CD14-positive monocyte (primary cell): ENCODE measurements at regions not wholly inside any gene's neighbourhood (a gene's known extent, or its start where the extent isn't known, plus 50 kb on each side); places are given as distances from the start of the nearest gene placed in this dataset.
A peak's percentile ranks its signal among the peaks of the same experiment; 100 is the strongest.

Source experiments
- DNase-seq, 3 donors: peaks; one replicate each; pipeline ENCODE4 v3.0.0-alpha.2; 2011 to 2022
- H2AFZ ChIP-seq: 2 replicates; pipeline ENCODE4 v1.6.0; 2012; ENCODE audit warnings: mild to moderate bottlenecking, low read depth, low read length, inconsistent platforms; ENCODE audit not compliant: insufficient read depth, poor library complexity, severe bottlenecking
- H3K27ac ChIP-seq, 2 donors: 1 replicate in 1 of 2; 2 replicates in 1 of 2; pipeline ENCODE4 v1.5.1; 2012 to 2013; ENCODE audit warnings: low read length in 2 of 2, control low read depth in 1 of 2, inconsistent platforms in 1 of 2, low read depth in 1 of 2, mild to moderate bottlenecking in 1 of 2
- H3K27me3 ChIP-seq, 2 donors: one replicate each; pipeline versions ENCODE4 v1.6.0 to v1.6.1; 2011 to 2013; ENCODE audit warnings: low read length in 2 of 2; ENCODE audit not compliant: control insufficient read depth in 2 of 2, insufficient read depth in 2 of 2
- H3K36me3 ChIP-seq, 2 donors: replicated peaks in 1 of 2; 1 replicate in 1 of 2; 2 replicates in 1 of 2; pipeline versions ENCODE4 v1.5.1 to v1.6.1; 2012 to 2013; ENCODE audit warnings: low read length in 2 of 2, control low read depth in 1 of 2, inconsistent platforms in 1 of 2, mild to moderate bottlenecking in 1 of 2; ENCODE audit not compliant: insufficient read depth in 2 of 2, control insufficient read depth in 1 of 2
- H3K4me1 ChIP-seq, 2 donors: 1 replicate in 1 of 2; 2 replicates in 1 of 2; pipeline versions ENCODE4 v1.5.1 to v1.6.1; 2012 to 2013; ENCODE audit warnings: low read length in 2 of 2, control low read depth in 1 of 2, inconsistent platforms in 1 of 2, mild to moderate bottlenecking in 1 of 2, moderate library complexity in 1 of 2; ENCODE audit not compliant: insufficient read depth in 2 of 2, control insufficient read depth in 1 of 2
- H3K4me2 ChIP-seq: replicated peaks from 2 replicates; pipeline ENCODE3; 2012; ENCODE audit warnings: low read length, moderate library complexity, mild to moderate bottlenecking; ENCODE audit not compliant: poor library complexity, severe bottlenecking; ENCODE audit errors: extremely low read depth
- H3K4me3 ChIP-seq, 3 experiments: fragments of 200-600 bp in 1 of 3; sonication (generic) in 1 of 3; replicated peaks in 1 of 3; 1 replicate in 2 of 3; 2 replicates in 1 of 3; pipeline ENCODE4 v1.5.1; 2011 to 2013; ENCODE audit warnings: low read length in 3 of 3, mild to moderate bottlenecking in 3 of 3, control low read depth in 2 of 3, low read depth in 2 of 3, inconsistent platforms in 1 of 3, moderate library complexity in 1 of 3
- H3K79me2 ChIP-seq: 2 replicates; pipeline ENCODE4 v1.6.0; 2012; ENCODE audit warnings: mild to moderate bottlenecking, control low read depth, inconsistent platforms, low read length, moderate library complexity; ENCODE audit not compliant: insufficient read depth
- H3K9ac ChIP-seq: 2 replicates; pipeline ENCODE4 v1.6.0; 2017; ENCODE audit warnings: low read length, mild to moderate bottlenecking; ENCODE audit not compliant: insufficient read depth, poor library complexity, severe bottlenecking
- H3K9me3 ChIP-seq, 2 donors: replicated peaks in 1 of 2; 1 replicate in 1 of 2; 2 replicates in 1 of 2; pipeline versions ENCODE4 v1.5.1 to v1.6.1; 2012 to 2013; ENCODE audit warnings: low read length in 2 of 2, control low read depth in 1 of 2; ENCODE audit not compliant: control insufficient read depth in 1 of 2, insufficient read depth in 1 of 2
- H4K20me1 ChIP-seq: 2 replicates; pipeline ENCODE4 v1.6.0; 2012; ENCODE audit warnings: mild to moderate bottlenecking, low read length, control low read depth, moderate library complexity; ENCODE audit not compliant: insufficient read depth
- H3K27ac Mint-ChIP-seq, 7 donors: one replicate each; pipeline ENCODE4 v1.8.0; 2020; ENCODE audit warnings: mild to moderate bottlenecking in 7 of 7, mixed read lengths in 7 of 7, moderate library complexity in 6 of 7, inconsistent platforms in 2 of 7
- H3K27me3 Mint-ChIP-seq, 3 donors: one replicate each; pipeline ENCODE4 v1.8.0; 2021 to 2022; ENCODE audit warnings: low read depth in 3 of 3, mild to moderate bottlenecking in 3 of 3, mixed read lengths in 3 of 3, moderate library complexity in 3 of 3, inconsistent platforms in 1 of 3
- H3K36me3 Mint-ChIP-seq, 2 donors: one replicate each; pipeline ENCODE4 v1.8.0; 2020; ENCODE audit warnings: mixed read lengths in 2 of 2, inconsistent platforms in 1 of 2, mild to moderate bottlenecking in 1 of 2
- H3K4me1 Mint-ChIP-seq: one replicate; pipeline ENCODE4 v1.8.0; 2020; ENCODE audit warnings: mild to moderate bottlenecking, mixed read lengths
- H3K4me3 Mint-ChIP-seq, 2 donors: one replicate each; pipeline ENCODE4 v1.8.0; 2020; ENCODE audit warnings: mild to moderate bottlenecking in 2 of 2, mixed read lengths in 2 of 2, moderate library complexity in 1 of 2
- H3K9me3 Mint-ChIP-seq, 7 donors: one replicate each; pipeline ENCODE4 v1.8.0; 2020 to 2022; ENCODE audit warnings: mixed read lengths in 7 of 7, mild to moderate bottlenecking in 6 of 7, moderate library complexity in 6 of 7, inconsistent platforms in 2 of 7
- CTCF ChIP-seq: fragments of 200-600 bp; IDR thresholded peaks from one replicate; pipeline ENCODE4 v1.8.0; 2022; ENCODE audit warnings: antibody characterized with exemption, mild to moderate bottlenecking
- WGBS: methylation state at CpG from one replicate; pipeline ENCODE4 v1.1.5; 2013; ENCODE audit warnings: missing lambda C conversion rate; ENCODE audit not compliant: insufficient coverage; 5-methylcytosine and 5-hydroxymethylcytosine counted together
- intact Hi-C, 2 donors: fragments of 100-400 bp; cut with micrococcal nuclease; formaldehyde crosslinking; loops; one replicate each; pipeline versions ENCODE4 v1.15.0 to v1.15.1; 2023

GRCh38 chr5:74326571-74327338 lies 313.8 kb downstream of the ENC1 start:
- Mint-ChIP-seq H3K27me3 (peaks cover 6 to 33% (median 20%) of the 10 kb centered on the region in 3 donors), H3K4me3 (no peak overlapping the region), H3K27ac (no peak overlapping the region), H3K36me3 (no peaks in the 10 kb centered on the region), H3K4me1 (peaks cover 4% of the 10 kb centered on the region), H3K9me3 (peaks cover 0 to 2% (median 0%) of the 10 kb centered on the region in 7 donors)
- Histone ChIP-seq H4K20me1 (no peaks in the 10 kb centered on the region), H3K4me2 (no peak overlapping the region), H3K27ac (no peak overlapping the region), H3K27me3 (peaks cover 4 to 7% of the 10 kb centered on the region in 2 donors), H3K36me3 (no peaks in the 10 kb centered on the region), H3K4me1 (no peaks in the 10 kb centered on the region), H3K79me2 (no peaks in the 10 kb centered on the region), H3K4me3 (no peak overlapping the region), H3K9ac (no peak overlapping the region), H3K9me3 (no peaks in the 10 kb centered on the region), H2AFZ (no peak overlapping the region)
- 26% methylated on average over 3 of the region's 6 CpGs for WGBS
- no peak for TF ChIP-seq CTCF
- DNase-seq = peak in 1 of 3 donors; percentile 32
- intact Hi-C loops = no loop called here

- intact Hi-C loops = no loop called here
- Mint-ChIP-seq H3K27ac (peak overlapping the region in 1 of 7 donors; percentile 54), H3K9me3 (peaks cover 0 to 2% (median 0%) of the 10 kb centered on the region in 7 donors), H3K36me3 (no peaks in the 10 kb centered on the region), H3K27me3 (peaks cover 6 to 30% (median 17%) of the 10 kb centered on the region in 3 donors), H3K4me3 (no peak overlapping the region), H3K4me1 (peaks cover 6% of the 10 kb centered on the region)
- H3K36me3 ChIP-seq = no peaks in the 10 kb centered on the region
- no peaks in the 10 kb centered on the region for H3K79me2 ChIP-seq
- DNase-seq = no peak
- no peaks in the 10 kb centered on the region for H3K9me3 ChIP-seq
- H4K20me1 ChIP-seq = no peaks in the 10 kb centered on the region
- H3K27me3 ChIP-seq = peaks cover 2 to 4% of the 10 kb centered on the region in 2 donors
- TF ChIP-seq CTCF = no peak
- H3K9ac ChIP-seq = no peak overlapping the region
- H3K4me3 ChIP-seq = no peak overlapping the region
- H2AFZ ChIP-seq = no peak overlapping the region
- H3K4me2 ChIP-seq = no peak overlapping the region
- no CpG with 5 or more reads among the region's 2 CpGs for WGBS
- no peak overlapping the region for H3K27ac ChIP-seq
- H3K4me1 ChIP-seq = no peaks in the 10 kb centered on the region
Measured at GRCh38 chr5:74325866-74326265, 314.7 kb downstream of the ENC1 start.
